RWPE2 (cell line): ENCODE measurements at regions not wholly inside any gene's neighbourhood (a gene's known extent, or its start where the extent isn't known, plus 50 kb on each side); places are given as distances from the start of the nearest gene placed in this dataset.

Source experiments
- ATAC-seq: fragments of 200-7000 bp; cut with Tn5 transposase; 3 replicates; pipeline ENCODE4 v1.9.1; 2021; ENCODE audit warnings: low read depth
- DNase-seq: peaks from one replicate; pipeline ENCODE4 v3.0.0-alpha.2; 2020; ENCODE audit warnings: low spot score
- H3K27ac ChIP-seq: fragments of 450-650 bp; 2 replicates; pipeline ENCODE4 v1.5.1; 2017; ENCODE audit warnings: mild to moderate bottlenecking; ENCODE audit not compliant: poor library complexity, severe bottlenecking
- H3K27me3 ChIP-seq: fragments of 250-450 bp; sonication (Bioruptor Pico); 2 replicates; pipeline ENCODE4 v1.5.1; 2021; ENCODE audit warnings: mild to moderate bottlenecking, moderate library complexity; ENCODE audit not compliant: insufficient read depth, poor library complexity, severe bottlenecking
- H3K36me3 ChIP-seq: fragments of 250-450 bp; sonication (Bioruptor Pico); 2 replicates; pipeline ENCODE4 v1.5.1; 2020; ENCODE audit warnings: low read depth, mild to moderate bottlenecking, moderate library complexity
- H3K4me1 ChIP-seq: fragments of 250-450 bp; sonication (Bioruptor Pico); 2 replicates; pipeline ENCODE4 v1.5.1; 2021; ENCODE audit warnings: mild to moderate bottlenecking, moderate library complexity; ENCODE audit not compliant: insufficient read depth, poor library complexity, severe bottlenecking
- H3K4me3 ChIP-seq: fragments of 250-450 bp; sonication (Bioruptor Pico); 2 replicates; pipeline ENCODE4 v1.5.1; 2021; ENCODE audit warnings: mild to moderate bottlenecking, moderate library complexity; ENCODE audit not compliant: severe bottlenecking
- H3K9me3 ChIP-seq: fragments of 250-450 bp; sonication (Bioruptor Pico); 2 replicates; pipeline ENCODE4 v1.5.1; 2021; ENCODE audit warnings: mild to moderate bottlenecking, moderate library complexity; ENCODE audit not compliant: severe bottlenecking
- CTCF ChIP-seq: fragments of 450-650 bp; IDR thresholded peaks from one replicate; pipeline ENCODE4 v1.5.1; 2017; ENCODE audit warnings: mild to moderate bottlenecking, moderate library complexity; ENCODE audit not compliant: poor library complexity, severe bottlenecking

GRCh38 chr11:76260296-76260925 lies 54.1 kb upstream of the WNT11 start:
- ATAC-seq (no peak), DNase-seq (no peak)
- Histone ChIP-seq H3K4me3 (no peak overlapping the region), H3K4me1 (no peaks in the 10 kb centered on the region), H3K9me3 (no peaks in the 10 kb centered on the region), H3K27me3 (peaks cover 2% of the 10 kb centered on the region), H3K36me3 (no peaks in the 10 kb centered on the region), H3K27ac (no peak overlapping the region)
- TF ChIP-seq CTCF: no peak

- ATAC-seq: no peak
Observed at GRCh38 chr11:76259299-76259908, 53.1 kb upstream of the WNT11 start.

GRCh38 chr11:76257074-76257719 lies 50.9 kb upstream of the WNT11 start:
- ATAC-seq: peak; percentile 35; the same call in 1 of the 3 replicates
- TF ChIP-seq CTCF: no peak
- H3K27me3 ChIP-seq: peaks cover 2% of the 10 kb centered on the region

More at GRCh38 chr11:76259299-76259908, 53.1 kb upstream of the WNT11 start:
- Histone ChIP-seq H3K36me3 (no peaks in the 10 kb centered on the region), H3K4me1 (no peaks in the 10 kb centered on the region), H3K27me3 (peaks cover 2% of the 10 kb centered on the region), H3K4me3 (no peak overlapping the region), H3K9me3 (no peaks in the 10 kb centered on the region), H3K27ac (no peak overlapping the region)
- no peak for TF ChIP-seq CTCF
- DNase-seq: no peak

GRCh38 chr11:76256448-76256847 lies 50.1 kb upstream of the WNT11 start:
- DNase-seq: no peak
- Histone ChIP-seq H3K4me1 (no peaks in the 10 kb centered on the region), H3K9me3 (no peaks in the 10 kb centered on the region), H3K36me3 (no peaks in the 10 kb centered on the region), H3K27ac (no peak overlapping the region), H3K4me3 (no peak overlapping the region), H3K27me3 (peaks cover 2% of the 10 kb centered on the region)
- ATAC-seq: no peak
- TF ChIP-seq CTCF: no peak

More at GRCh38 chr11:76257074-76257719, 50.9 kb upstream of the WNT11 start:
- Histone ChIP-seq H3K36me3 (no peaks in the 10 kb centered on the region), H3K4me3 (no peak overlapping the region), H3K9me3 (no peaks in the 10 kb centered on the region), H3K4me1 (no peaks in the 10 kb centered on the region), H3K27ac (no peak overlapping the region)
- DNase-seq: no peak
